ENCODE measurements at regions not wholly inside any gene's neighbourhood (a gene's known extent, or its start where the extent isn't known, plus 50 kb on each side); places are given as distances from the start of the nearest gene placed in this dataset.

DNA sequence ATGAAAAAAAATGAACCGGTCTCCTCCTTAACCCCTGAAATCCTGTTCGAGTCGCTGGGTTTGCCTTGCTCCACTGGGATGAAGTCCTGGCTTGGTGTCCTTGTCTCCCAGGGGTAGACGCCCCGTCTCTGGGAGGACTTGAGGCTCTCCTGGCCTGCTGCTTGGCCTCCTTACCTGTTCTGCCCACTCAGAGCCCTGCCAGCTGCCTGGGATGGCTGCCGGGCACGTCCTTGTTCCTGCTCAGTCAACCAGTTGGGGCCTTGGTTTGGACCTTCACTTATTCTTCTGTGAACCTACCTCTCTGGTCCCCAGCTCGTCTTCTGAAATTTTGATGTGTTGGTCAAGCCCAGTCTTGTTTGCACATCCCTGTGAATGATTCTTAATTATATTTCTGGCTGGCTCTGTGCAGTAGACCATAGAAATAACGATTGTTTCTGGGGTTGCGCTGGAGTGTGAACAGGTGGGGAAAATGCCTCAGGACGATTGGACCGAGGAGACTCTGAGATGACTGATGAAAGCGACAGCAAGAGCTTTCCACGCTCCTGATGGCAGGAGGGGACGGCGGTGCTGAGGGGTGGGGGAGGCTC is 126.5 kb upstream of the ESR1 start:
- TF ChIP-seq, protein P1, sequence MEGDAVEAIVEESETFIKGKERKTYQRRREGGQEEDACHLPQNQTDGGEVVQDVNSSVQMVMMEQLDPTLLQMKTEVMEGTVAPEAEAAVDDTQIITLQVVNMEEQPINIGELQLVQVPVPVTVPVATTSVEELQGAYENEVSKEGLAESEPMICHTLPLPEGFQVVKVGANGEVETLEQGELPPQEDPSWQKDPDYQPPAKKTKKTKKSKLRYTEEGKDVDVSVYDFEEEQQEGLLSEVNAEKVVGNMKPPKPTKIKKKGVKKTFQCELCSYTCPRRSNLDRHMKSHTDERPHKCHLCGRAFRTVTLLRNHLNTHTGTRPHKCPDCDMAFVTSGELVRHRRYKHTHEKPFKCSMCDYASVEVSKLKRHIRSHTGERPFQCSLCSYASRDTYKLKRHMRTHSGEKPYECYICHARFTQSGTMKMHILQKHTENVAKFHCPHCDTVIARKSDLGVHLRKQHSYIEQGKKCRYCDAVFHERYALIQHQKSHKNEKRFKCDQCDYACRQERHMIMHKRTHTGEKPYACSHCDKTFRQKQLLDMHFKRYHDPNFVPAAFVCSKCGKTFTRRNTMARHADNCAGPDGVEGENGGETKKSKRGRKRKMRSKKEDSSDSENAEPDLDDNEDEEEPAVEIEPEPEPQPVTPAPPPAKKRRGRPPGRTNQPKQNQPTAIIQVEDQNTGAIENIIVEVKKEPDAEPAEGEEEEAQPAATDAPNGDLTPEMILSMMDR (IDR thresholded peaks at IDR 0.05; ENCODE audit: low read depth, low read length), result no peak
- H3K4me3 ChIP-seq (ENCODE audit: low read depth, low read length), result no peak overlapping the region

DNA sequence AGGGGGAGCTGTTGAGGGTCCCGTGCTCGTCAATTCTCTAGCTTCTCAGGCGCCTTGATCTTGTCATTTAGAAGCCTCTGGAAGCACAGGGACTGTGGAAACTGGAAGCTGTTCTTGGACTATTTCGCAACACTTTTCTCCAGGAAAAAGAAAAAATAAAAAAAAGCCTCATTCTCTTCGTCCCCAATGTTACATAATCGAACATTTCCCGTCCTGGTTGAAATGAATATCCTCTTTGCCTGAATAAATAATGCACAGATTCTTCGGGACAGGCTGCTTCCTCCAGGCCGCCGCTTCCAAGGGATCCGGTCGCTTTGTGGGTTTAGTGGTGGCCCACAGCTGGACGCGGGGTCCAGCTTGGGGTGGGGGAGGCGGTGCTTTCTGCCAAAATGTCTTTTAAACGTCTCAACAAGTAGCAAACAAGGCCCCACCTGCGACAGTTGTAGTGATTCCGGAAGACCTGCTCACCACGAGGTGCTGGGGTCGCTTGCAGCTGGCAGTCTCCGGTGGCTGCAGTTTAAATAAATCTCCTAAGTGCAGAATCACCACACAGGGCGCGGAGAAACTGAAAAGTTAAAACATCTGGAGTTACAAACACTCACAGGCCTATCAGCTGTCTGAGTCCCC is 125.9 kb upstream of the ESR1 start:
- no peak overlapping the region for H3K4me3 ChIP-seq (ENCODE audit: low read depth, low read length)
- TF ChIP-seq, protein P1 (IDR thresholded peaks at IDR 0.05; ENCODE audit: low read depth, low read length), result no peak

DNA sequence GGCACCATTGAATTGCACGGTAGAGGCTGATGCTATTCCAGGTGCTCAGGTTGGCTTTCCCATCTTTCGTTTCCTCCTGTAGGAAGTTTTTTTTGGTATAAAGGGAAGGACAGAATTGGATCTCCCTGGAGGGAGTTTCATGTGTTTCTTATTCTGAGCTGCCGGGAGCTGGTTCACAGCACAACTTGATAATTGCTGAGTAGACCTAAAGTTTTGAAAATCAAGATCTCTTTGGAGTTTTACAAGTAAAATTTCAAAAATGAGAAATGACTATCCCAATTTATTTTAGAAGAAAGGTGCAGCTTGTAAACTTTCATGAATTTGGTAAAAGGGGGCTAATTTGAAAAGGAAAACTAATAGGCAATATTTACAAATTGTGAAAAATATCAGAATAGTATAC is 125.2 kb upstream of the ESR1 start:
- H3K4me3 ChIP-seq (ENCODE audit: low read depth, low read length), result no peak overlapping the region
- TF ChIP-seq, protein P1 (IDR thresholded peaks at IDR 0.05; ENCODE audit: low read depth, low read length), result no peak

DNA sequence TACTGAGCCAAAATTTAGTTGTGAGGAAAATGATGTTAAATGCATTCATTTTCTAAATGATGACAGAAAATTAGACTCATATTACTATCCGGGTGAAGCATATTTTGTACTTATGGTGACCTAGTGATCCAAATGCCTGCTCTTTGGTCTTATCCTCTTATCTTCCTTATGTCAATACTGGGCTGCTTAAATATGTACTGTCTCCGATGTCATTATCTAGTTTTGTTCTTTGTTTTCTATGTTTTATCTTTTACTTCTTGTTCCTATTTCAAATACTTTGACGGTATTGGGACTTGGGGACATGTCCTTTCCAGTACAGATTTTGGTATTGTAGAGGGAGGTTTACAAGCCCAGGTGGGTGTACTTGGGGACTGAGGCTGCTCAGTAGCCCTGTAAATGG is 124.6 kb upstream of the ESR1 start:
- TF ChIP-seq, protein P1 (IDR thresholded peaks at IDR 0.05; ENCODE audit: low read depth, low read length), result no peak
- no peak overlapping the region for H3K4me3 ChIP-seq (ENCODE audit: low read depth, low read length)

DNA sequence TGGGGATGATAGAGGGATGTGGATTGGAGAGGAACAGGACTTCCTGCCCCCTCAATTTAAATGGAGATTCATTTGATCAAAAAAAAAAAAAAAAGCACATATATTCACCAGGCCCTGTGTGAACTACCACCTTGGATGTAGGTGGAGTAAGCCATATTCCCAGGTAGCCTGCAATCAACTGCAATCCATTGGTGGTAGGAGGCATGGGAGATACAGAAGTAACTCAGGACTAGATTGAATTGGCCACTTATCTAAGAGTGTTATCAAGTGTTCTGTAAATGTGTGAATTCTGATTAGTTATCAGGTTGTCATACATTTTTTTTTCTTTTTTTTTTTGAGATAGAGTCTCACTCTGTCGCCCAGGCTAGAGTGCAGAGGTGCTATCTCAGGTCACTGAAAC is 124.1 kb upstream of the ESR1 start:
- TF ChIP-seq, protein P1 (IDR thresholded peaks at IDR 0.05; ENCODE audit: low read depth, low read length), result no peak

DNA sequence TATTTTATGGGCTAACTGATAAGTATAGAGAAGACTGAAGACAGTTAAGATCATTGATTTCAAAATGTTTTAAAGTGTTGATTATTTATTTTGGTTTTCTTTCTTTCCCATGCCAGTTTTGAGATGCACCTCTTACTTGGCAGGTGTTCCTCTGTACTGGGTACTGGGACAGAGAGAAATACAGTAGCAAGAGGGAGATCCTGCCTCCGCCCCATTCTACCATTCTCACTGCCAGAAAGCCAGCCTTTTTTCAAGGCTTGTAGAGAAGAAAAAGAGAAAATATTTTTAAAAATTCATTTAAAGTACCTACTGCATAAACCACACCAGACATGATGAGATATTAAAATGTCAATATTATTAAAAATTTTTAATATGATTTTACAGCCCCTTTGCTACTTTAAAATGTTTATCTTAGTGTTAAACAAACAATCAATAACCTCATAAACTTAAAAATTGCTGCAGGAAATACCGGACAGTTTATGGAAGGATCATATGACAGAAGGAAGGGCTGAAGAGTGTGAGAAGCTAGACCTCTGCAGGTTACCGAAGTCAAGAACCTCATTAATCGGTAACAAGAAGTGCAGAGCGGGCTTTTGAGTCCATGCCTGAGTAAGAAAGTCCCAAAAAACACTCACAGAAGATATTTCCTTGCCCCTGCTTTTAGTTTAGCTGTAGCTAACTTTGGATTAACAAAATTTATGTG is 117.8 kb upstream of the ESR1 start:
- H3K4me3 ChIP-seq (ENCODE audit: low read depth, low read length), result no peak overlapping the region
- TF ChIP-seq, protein P1 (IDR thresholded peaks at IDR 0.05; ENCODE audit: low read depth, low read length), result no peak

More for the DNA sequence above, 124.1 kb upstream of the ESR1 start:
- H3K4me3 ChIP-seq (ENCODE audit: low read depth, low read length), result no peak overlapping the region

DNA sequence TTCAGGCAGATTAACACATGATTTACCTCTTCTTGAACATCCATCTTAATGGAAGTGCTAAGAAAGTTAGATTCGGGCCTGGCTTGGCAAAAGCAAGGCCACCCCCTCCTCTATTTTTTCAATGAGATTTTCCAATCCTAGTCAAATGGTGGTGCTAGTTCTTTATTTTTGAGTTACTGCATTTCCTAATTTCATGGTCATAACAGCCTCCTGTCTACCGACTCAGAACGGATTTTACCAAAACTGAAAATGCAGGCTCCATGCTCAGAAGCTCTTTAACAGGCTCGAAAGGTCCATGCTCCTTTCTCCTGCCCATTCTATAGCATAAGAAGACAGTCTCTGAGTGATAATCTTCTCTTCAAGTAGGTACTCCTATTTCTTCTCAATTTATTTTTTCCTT is 117.2 kb upstream of the ESR1 start:
- no peak overlapping the region for H3K4me3 ChIP-seq (ENCODE audit: low read depth, low read length)
- TF ChIP-seq, protein P1 (IDR thresholded peaks at IDR 0.05; ENCODE audit: low read depth, low read length), result no peak
